ENCODE measurements at regions not wholly inside any gene's neighbourhood (a gene's known extent, or its start where the extent isn't known, plus 50 kb on each side); places are given as distances from the start of the nearest gene placed in this dataset.

DNA sequence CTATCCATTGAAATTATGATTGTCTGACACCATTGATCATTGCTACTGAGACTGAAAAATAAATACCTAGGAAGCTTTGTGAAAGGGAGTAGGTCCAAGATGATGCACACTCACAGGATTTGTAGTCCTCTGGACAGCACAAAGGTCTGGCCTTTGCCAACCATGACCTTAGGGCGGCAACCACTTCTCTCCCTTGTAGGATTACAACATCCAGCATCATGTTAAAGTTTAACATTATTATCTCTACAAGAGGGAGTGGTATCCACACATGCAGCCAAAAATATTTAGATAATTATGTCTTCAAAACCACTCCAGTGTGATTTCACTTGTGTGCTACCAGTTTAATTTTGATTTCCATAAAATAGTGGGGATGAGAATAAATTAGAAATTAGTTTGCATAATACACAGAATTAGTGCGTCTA, 51.1 kb upstream of the NHSL1 start:
- no peak for DNase-seq

DNA sequence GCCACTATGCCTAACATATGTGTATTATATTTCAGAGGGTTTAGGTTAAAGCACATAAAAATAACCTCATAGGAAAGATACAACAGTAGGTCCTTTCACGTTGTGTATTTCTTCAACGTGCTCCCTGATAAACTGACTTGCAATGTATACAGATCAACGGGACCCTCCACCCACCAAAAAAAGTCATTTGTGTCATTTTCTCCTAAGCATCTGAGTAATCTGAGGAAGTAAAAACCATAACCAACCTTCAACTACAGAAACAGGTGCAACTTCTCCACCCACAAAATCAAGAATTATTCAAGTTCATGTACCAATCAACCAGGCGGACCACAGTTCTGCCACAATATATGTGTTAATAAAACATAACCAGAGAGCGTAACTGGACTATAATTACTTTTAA, 54.9 kb upstream of the NHSL1 start:
- no peak for DNase-seq

DNA sequence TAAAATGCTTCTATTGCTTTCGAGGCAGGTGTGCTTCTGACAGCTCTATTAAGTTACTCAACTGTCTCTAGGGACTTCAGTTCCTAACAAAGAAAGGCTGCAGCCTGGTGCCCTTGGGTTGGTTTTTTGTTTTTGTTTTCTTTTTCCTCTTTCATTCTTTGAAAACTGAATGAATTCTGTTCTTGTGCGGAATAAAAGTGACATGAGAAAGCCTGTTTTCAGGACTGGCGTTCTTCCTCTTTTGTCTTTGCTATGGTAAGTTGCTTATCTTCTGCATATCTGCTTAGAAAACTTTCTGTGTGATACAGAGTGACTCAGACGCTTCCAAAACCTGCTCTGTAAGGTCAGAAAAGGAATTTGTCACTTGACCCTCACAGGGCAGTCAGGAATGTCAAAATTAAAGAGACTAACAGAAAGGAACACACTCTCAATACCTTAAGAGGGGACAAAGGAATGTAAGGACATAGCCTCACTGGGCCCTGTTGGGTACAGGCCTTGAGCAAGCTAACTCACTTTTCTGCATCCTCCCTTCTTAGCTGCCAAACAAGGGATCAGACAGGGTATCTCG, 56.2 kb upstream of the NHSL1 start:
- no peak for DNase-seq

DNA sequence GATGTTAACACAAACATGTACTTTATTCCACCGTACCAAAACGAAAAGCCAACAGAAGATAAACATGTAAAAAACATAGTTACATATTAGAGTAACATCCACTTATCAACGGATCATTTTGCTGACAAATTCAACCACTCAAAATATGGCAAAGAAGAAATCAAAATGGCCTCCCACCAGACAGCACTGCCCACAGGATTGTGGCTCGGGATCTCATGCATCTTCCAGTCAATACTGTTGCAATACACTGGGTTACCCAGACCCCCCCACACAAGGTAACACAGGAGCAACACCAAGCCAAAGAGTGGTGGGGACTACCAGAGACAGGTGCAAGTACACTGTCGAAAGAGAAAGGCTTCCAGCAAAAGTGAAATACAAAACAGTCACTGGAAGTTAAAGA, 57.9 kb upstream of the NHSL1 start:
- no peak for DNase-seq

DNA sequence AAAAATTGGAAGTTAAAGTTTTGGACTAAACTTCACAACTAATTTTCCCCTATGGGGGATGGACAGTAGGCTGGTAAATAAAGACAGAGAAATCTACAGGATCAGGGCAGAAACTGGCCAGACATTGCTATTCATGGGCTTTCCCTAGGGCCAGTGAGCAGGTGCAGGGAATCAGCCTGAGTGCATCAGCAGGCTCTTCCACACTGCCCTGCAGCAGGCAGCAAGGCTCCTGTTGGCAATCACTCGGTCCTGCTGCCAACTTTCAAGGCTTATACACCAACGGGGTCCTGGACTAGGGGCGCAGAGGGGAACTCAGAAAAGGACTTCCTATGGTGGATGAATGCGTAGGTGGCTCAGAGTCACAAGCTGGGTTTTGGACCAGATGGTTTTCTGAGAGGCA, 59.8 kb upstream of the NHSL1 start:
- no peak for DNase-seq

DNA sequence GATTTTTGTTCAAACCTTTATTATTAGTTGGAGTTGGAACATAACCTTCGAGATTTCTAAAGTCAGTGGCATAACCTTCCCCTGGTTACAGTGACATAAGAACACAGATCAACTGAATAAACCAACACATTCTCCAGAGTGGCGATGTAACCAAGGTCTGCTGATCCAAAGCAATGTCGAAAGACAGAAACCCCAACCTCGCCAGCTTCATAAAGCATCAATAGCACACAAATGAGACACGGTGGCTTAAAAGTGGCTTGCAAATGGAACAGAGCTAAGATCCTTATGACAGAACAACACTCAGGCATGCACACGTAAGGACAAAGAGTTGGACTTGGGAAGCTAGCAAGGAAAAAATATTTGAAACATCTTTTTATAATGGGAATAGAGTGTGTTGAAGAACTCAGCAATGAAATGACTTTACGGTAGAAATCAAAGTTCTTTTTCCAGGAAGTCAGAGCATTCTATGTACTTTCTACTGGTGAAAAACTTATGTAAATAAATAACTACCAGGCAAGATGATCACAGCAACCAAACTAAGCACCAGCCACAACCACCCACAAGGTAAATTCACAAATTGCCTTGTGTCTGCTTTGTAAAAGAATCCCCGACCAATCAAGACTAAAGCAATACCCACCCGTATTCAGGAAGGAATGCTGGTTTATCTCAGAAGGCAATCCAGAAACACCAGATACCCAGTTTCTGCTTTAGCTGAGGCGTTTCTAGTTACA, 61.0 kb upstream of the NHSL1 start:
- DNase-seq, result no peak

DNA sequence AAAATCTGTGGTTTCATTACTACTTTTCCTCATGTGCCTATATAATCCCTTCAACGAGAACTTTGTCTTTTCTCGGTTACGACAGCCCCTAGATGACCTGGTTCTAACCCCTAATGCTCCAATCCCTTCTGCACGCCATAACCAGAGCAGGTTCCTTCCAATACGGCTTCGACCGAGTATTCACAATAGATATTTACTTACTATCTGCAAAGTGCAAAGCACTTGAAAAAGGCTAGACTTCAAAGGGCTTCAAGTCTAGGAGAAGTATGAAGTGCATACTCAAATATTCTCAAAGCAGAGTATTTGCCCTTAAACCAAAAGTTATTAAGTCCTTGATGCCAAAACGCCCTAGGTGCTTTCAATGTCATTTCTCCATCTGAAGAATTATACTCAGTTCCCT, 63.4 kb upstream of the NHSL1 start:
- no peak for DNase-seq

DNA sequence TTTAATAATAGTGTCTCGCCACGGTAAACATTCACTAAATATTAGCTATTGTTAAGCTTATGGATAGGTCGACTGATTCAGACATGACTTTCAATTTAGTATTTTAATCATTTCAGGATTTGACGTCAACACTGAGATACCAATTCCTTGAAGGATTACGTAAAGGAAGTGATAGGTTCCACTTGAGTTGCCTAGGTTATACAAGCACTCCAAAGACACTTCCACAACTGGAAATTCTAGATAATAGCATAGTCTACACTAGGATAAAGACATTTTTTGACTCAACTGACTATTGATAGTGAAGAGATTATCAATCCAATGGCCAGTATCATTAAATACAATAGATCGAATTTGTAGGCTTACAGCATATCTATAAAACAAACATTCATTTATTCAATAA, 63.9 kb upstream of the NHSL1 start:
- DNase-seq, result no peak

DNA sequence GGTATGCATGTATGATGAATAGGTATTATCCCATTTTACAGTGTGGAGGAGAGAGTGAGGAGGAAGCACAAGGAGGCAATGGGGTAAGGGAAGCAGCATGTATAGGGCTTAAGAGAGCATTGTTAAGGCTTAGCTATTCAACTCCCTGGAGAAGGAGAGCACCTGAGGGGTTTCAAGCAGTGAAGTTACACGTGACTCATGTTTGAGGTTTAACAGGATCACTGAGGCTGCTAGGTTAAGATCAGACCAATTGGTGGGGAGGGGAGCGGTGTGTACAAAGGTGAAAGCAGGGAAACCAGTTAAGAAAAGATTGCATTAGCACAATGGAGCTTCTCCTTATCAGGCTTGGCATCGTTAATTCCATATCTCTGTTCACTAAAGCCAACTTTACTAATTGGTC, 64.4 kb upstream of the NHSL1 start:
- no peak for DNase-seq

DNA sequence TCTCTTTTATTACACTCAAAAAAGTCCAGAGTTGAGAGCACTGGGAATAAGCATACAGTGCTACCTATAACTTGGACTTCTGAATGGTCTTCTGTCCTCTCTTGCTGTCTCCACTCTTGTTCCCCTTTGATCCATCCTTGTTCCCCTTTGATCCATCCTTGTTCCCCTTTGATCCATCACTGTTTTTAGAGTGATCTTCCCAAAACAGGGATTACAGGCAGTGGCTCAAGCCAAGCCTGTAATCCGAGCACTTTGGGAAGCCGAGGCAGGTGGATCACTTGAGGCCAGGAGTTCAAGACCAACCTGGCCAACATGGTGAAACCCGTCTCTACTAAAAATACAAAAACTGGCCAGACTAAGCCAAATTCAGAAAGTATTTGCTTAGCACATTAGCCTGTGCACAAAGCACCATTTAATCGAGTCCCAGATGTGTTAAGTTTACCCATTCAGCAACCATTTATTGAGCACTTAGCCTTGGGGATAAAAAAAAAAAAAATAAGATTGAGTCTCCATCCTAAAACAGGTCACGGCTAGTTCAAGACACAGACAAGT, 65.0 kb upstream of the NHSL1 start:
- DNase-seq, result no peak

DNA sequence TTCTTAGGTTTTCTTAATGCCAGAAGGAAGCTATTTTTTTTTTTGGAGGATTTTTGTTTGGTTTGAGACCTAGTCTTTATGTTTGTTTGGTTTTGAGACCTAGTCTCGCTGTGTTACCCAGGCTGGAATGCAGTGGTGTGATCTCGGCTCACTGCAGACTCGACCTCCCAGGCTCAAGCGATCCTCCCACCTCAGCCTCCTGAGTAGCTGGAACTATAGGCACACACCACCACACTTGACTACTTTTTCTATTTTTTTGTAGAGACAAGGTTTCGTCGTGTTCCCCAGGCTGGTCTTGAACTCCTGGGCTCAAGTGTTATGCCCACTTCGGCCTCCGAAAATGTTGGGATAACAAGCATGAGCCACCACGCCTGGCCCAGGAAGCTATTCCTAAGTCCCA, 67.8 kb upstream of the NHSL1 start:
- no peak for DNase-seq

DNA sequence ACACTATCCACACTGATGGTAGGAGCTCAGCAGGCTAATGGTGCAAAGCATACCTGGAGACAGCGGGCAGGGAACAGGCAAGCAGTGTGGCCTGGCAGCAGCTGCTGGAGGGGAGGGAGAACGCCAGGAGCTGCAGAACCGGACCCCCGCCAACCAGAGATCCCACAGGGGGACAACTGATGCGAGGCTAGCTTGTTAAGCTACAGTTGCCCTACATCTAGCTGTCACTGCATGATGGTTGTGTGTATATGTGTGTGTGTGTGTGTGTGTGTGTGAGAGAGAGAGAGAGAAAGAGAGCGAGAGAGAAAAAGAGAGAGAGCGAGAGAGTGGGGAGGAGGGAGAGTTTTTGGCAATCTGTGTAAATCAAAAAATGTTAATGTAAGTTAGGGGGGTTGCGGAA, 69.7 kb upstream of the NHSL1 start:
- no peak for DNase-seq

DNA sequence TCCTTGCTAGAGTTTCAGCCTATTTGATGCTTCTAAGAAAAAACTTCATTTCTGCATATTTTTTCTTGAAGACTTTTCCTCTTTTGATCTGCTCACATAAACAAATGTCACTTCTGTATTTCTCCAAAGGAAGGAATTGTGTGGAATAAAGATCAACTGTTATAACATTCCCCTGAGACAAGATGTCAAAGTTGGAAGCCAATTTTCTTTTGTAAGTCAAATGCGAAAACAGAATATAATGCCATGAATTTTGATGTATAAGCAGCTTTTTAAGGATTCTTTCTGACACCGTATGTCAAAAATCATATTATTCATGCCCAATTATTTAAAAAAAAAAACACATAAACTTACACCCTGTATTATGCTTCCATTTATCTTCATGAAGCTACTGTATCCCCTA, 70.3 kb upstream of the NHSL1 start:
- no peak for DNase-seq

DNA sequence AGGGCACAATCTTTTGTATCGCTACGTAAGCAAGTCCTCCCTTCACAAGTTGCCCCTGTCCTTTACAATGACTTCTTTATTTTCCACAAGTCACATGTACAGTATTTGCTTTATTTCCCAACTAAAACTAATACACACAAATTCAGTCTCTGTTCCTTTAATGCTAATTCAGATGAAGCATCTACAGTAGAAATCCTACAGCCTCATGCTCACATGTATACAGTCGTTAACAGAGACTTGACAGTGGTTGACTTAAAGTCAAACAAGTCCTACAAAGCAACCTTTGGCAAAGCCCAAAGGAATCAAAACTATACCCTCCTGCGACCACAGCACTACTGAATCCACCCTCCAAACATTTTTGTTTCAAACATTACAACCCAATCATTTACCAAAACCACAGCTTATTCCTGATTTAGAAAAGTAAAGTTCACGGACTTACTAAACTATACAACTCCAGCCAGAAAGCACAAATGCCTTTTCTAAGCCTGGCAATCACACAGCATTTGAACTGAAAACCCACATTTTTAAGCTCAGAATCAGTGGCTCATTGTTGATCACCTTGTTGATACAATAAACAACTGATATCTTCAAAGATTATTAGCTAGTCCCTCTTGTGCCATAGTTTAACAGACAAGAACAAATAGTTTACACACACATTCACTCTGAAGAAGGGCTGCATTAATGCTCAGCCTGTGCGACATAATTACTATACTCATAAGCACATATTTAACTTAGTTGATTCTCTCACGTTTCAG, 70.9 kb upstream of the NHSL1 start:
- DNase-seq, result no peak

DNA sequence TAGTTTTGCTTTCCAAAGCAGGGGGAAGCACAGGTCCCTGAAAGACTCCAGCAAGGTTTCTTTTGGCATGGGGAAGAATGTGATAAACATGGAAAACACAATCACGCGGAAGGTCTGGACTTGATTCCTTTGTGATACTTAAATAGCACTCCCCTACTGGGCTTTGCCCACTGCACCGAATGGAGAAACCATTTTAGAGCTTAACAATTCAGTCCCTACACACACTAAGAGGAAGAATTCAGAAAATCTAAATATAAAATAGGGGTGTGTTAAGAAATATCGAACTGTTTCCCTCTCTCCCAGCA, 71.4 kb upstream of the NHSL1 start:
- DNase-seq, result no peak

DNA sequence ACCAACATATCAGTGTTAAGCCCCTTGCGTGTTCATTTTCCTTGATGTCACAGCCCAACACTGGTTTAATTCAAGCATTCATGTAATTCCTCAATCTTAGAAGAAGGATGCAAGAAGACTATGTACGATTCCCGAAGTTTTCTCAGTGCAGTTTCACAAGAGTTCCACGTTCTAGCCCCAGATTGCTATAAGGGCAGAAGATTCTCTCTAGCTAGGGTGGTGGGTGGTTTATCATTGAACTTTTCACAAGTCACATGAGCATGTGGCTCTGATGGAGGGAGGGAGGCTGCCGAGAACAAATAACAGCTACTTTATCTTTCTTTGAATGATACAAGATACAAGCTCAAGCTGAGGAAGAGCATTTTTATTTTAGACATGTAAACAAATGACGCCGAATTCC, 71.9 kb upstream of the NHSL1 start:
- no peak for DNase-seq

DNA sequence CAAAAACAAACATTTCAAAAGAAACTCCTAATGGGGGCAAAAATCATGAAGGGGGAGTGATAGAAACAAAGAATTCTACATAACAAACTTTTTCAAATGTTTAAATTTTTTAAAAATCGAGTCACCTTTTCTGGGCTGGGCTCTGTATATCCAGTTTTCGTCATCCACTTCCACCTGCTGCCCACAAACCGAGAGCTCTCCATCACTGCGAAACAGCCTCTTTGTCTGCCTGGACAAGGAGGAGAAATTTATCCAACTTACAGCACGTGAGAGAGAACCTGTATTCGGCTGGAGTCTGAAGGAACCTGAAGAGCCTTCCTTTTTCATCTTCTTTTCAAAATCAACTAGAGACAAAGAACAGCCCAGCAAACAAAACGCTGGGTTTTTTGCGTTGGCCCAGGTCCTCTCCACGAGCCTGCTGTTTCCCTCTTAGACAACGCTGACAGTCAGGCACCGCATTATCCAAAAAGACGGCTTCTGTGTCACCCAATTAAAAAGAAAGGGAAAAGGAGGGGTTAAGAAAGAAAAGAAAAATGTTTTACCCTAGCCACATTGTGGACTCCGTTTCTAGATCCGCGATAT, 72.4 kb upstream of the NHSL1 start:
- no peak for DNase-seq

DNA sequence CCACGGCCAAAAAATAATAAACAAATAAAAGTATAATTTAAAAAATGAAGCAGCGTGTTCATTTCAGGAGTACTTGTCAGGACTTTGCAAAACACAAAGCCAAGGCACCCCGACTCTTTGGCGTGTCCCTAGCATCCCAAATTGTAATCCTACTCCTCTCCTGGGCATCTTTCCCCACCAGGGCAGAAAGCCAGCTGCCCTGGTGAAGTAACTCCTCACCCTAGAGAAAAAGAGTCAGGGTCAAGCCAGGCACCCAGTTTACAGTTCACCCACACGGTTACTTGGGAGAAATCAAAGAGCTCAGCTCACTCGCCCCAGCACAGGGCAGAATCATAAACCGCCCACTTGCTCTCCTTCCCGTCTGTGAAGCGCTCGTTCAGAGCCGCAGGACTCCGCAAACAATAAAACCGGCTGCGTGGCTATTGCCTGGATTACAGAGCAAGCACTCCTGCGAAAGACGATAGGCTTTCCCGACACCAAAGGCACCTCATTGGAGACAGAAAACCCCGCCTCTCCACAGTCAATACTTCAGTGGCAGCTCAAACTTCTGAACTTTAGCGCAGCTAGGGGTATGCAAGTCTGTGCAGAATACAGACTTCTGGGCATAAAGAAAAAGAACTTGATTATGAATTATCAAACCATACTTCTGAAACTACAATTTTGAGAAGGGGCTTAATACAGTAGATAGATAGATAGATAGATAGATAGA, 73.0 kb upstream of the NHSL1 start:
- DNase-seq, result peak in 13 of 56 donors; percentile 2 to 40 (median 17)

DNA sequence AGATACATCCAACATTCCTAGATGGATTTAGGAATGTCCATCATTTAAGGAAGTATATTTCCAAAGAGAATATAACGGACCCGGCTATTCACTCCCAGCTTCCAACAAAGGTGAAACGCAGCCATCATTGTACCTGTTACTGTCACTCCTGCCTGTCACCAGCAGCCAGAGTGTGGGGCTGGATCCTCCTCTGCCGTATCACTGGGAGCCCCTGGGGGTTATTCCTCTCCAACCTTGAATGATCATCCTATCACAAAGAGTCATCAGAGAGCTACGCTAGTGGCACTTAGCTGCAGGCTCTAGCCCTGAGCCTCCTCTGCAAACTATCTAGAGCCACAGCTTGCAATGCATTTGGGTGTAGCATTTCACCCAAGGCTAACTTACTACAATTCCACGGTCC, 73.6 kb upstream of the NHSL1 start:
- no peak for DNase-seq

DNA sequence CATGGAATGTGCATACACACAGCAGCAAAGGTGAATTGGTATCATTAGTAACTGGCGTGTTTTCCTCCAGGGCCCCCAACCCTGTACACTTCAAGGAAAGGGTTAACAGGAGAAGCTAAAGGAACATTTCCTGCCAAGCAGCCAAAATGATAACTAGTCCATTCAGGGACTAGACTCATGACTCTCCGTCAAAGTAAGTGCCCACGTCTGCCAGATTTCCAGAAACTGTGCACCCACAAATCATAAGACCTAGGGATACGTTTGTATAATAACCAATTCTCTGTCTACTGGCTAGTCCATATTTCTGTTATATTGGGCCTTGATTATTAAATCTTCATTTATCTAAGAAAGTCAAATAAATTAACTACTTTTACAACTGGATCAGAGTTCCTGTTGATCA, 76.0 kb upstream of the NHSL1 start:
- DNase-seq, result no peak

DNA sequence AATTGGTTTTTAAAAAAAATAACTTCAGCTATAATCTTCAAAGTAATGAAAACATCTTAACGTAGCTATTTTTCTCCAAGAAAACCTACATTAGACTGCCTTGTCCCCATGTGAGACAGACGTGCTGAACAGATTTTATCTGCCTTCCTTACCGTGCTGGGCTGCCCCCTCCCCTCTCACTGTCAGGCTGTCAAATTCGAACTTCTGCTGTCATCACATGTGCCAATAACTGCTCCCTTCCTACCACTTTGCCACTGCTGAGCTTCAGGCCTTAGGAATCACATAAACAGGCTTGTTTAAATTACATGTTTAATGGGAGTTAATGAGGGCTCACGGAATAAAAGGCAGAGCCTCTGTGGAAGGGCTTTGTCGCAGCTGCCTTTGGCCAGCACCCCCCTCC, 77.0 kb upstream of the NHSL1 start:
- DNase-seq, result no peak

All from nucleus accumbens (tissue), 56 donors.